SK-N-SH treated with all-trans-retinoic acid at 6 μM for 48 hours (cell line): ENCODE measurements at regions not wholly inside any gene's neighbourhood (a gene's known extent, or its start where the extent isn't known, plus 50 kb on each side); places are given as distances from the start of the nearest gene placed in this dataset.

Source experiments
- ATAC-seq: fragments of 200-7000 bp; cut with Tn5 transposase; 3 replicates; pipeline ENCODE4 v1.9.1; 2020; ENCODE audit warnings: mild to moderate bottlenecking, moderate library complexity
- ARNTL ChIP-seq: fragments of 450-650 bp; formaldehyde crosslinking; IDR thresholded peaks from 2 replicates; pipeline ENCODE4 v1.5.0; 2020; ENCODE audit warnings: low read depth, mild to moderate bottlenecking, moderate library complexity, borderline replicate concordance
- BACH2 ChIP-seq: fragments of 250-450 bp; sonication (Bioruptor Pico); IDR thresholded peaks from 2 replicates; pipeline ENCODE4 v1.9.0; 2021; ENCODE audit warnings: mild to moderate bottlenecking, borderline replicate concordance
- CSDC2 ChIP-seq: fragments of 250-450 bp; sonication (Bioruptor Pico); IDR thresholded peaks from 2 replicates; pipeline ENCODE4 v1.5.0; 2020; ENCODE audit warnings: mild to moderate bottlenecking, moderate library complexity
- CSRNP3 ChIP-seq: fragments of 250-450 bp; sonication (Bioruptor Pico); IDR thresholded peaks from 2 replicates; pipeline ENCODE4 v1.5.1; 2021; ENCODE audit warnings: mild to moderate bottlenecking, moderate library complexity
- ESRRG ChIP-seq: fragments of 250-450 bp; sonication (Bioruptor Pico); IDR thresholded peaks from 2 replicates; pipeline ENCODE4 v1.6.1; 2021; ENCODE audit warnings: mild to moderate bottlenecking
- GLIS3 ChIP-seq: fragments of 250-450 bp; sonication (Bioruptor Pico); IDR thresholded peaks from 2 replicates; pipeline ENCODE4 v1.5.0; 2020; ENCODE audit warnings: mild to moderate bottlenecking, moderate library complexity
- ISL1 ChIP-seq: fragments of 250-450 bp; sonication (Bioruptor Pico); IDR thresholded peaks from 2 replicates; pipeline ENCODE4 v2.1.2; 2022; ENCODE audit warnings: mild to moderate bottlenecking, moderate library complexity
- OSR1 ChIP-seq: fragments of 250-450 bp; sonication (Bioruptor Pico); IDR thresholded peaks from 2 replicates; pipeline ENCODE4 v1.8.0; 2022; ENCODE audit warnings: moderate library complexity, mild to moderate bottlenecking, inconsistent platforms
- POU6F1 ChIP-seq: fragments of 250-450 bp; sonication (Bioruptor Pico); IDR thresholded peaks from 2 replicates; pipeline ENCODE4 v1.8.0; 2021; ENCODE audit warnings: low read depth, mild to moderate bottlenecking, moderate library complexity, borderline replicate concordance
- PPARA ChIP-seq: fragments of 250-450 bp; sonication (Bioruptor Pico); IDR thresholded peaks from 2 replicates; pipeline ENCODE4 v1.5.0; 2020; ENCODE audit warnings: mild to moderate bottlenecking, borderline replicate concordance
- RARB ChIP-seq: fragments of 250-450 bp; sonication (Bioruptor Pico); IDR thresholded peaks from 2 replicates; pipeline ENCODE4 v1.8.0; 2021; ENCODE audit warnings: mild to moderate bottlenecking, moderate library complexity
- TOX ChIP-seq: fragments of 250-450 bp; sonication (Bioruptor Pico); IDR thresholded peaks from 2 replicates; pipeline ENCODE4 v1.8.0; 2021; ENCODE audit warnings: mild to moderate bottlenecking, moderate library complexity, borderline replicate concordance
- TSHZ2 ChIP-seq: fragments of 250-450 bp; sonication (Bioruptor Pico); IDR thresholded peaks from 2 replicates; pipeline ENCODE4 v1.5.0; 2020; ENCODE audit warnings: mild to moderate bottlenecking, moderate library complexity
- ZC3H10 ChIP-seq: fragments of 250-450 bp; sonication (Bioruptor Pico); IDR thresholded peaks from 2 replicates; pipeline ENCODE4 v1.5.1; 2021; ENCODE audit warnings: mild to moderate bottlenecking, moderate library complexity
- ZFP3 ChIP-seq: fragments of 250-450 bp; sonication (Bioruptor Pico); IDR thresholded peaks from 2 replicates; pipeline ENCODE4 v1.5.0; 2020; ENCODE audit warnings: mild to moderate bottlenecking, moderate library complexity
- ZFP30 ChIP-seq: fragments of 450-650 bp; formaldehyde crosslinking; IDR thresholded peaks from 2 replicates; pipeline ENCODE4 v1.5.0; 2022; ENCODE audit warnings: mild to moderate bottlenecking, moderate library complexity
- ZNF565 ChIP-seq: fragments of 450-650 bp; formaldehyde crosslinking; conservative IDR thresholded peaks from 2 replicates; pipeline ENCODE4 v1.5.0; 2020; ENCODE audit warnings: low read depth, mild to moderate bottlenecking, moderate library complexity
- ZNF70 ChIP-seq: fragments of 450-650 bp; formaldehyde crosslinking; IDR thresholded peaks from 2 replicates; pipeline ENCODE4 v1.5.0; 2020; ENCODE audit warnings: mild to moderate bottlenecking, moderate library complexity
- ZNF8 ChIP-seq: fragments of 450-650 bp; formaldehyde crosslinking; IDR thresholded peaks from 2 replicates; pipeline ENCODE4 v1.5.0; 2020; ENCODE audit warnings: mild to moderate bottlenecking, moderate library complexity

GRCh38 chr4:60389633-60390032, 810.5 kb upstream of the ADGRL3 start:
- TF ChIP-seq ZNF8 (no peak), TSHZ2 (CRISPR knock-in tag) (no peak), ISL1 (CRISPR knock-in tag) (no peak), ZC3H10 (CRISPR knock-in tag) (no peak), ZNF70 (no peak), PPARA (CRISPR knock-in tag) (no peak), TOX (CRISPR knock-in tag) (no peak), ZNF565 (CRISPR knock-in tag) (no peak)
- TF ChIP-seq, all 23 proteins: peak for 0
- ATAC-seq, result no peak

GRCh38 chr4:60396341-60397049, 803.6 kb upstream of the ADGRL3 start:
- ATAC-seq, result no peak

GRCh38 chr4:60400593-60400992, 799.5 kb upstream of the ADGRL3 start:
- TF ChIP-seq ZFP30 (CRISPR knock-in tag), result no peak
- no peak for TF ChIP-seq CSDC2
- no peak for TF ChIP-seq POU6F1 (CRISPR knock-in tag)
- no peak for TF ChIP-seq CSRNP3 (CRISPR knock-in tag)
- no peak for TF ChIP-seq ESRRG
- TF ChIP-seq OSR1 (CRISPR knock-in tag), result no peak
- TF ChIP-seq ZNF70, result no peak
- TF ChIP-seq ZC3H10 (CRISPR knock-in tag), result no peak
- TF ChIP-seq ZNF8, result no peak
- no peak for ATAC-seq

More at GRCh38 chr4:60396341-60397049, 803.6 kb upstream of the ADGRL3 start:
- no peak for TF ChIP-seq BACH2
- no peak; the same call in 1 of the 2 replicates for TF ChIP-seq ISL1 (CRISPR knock-in tag)
- no peak for TF ChIP-seq GLIS3 (CRISPR knock-in tag)
- no peak for TF ChIP-seq TSHZ2 (CRISPR knock-in tag)
- TF ChIP-seq ESRRG, result no peak
- no peak for TF ChIP-seq ZNF8
- TF ChIP-seq PPARA (CRISPR knock-in tag), result no peak
- no peak for TF ChIP-seq ZNF565 (CRISPR knock-in tag)
- TF ChIP-seq ZNF70, result no peak
- TF ChIP-seq, all 23 proteins: peak for 0

- ATAC-seq, result no peak
- TF ChIP-seq PPARA (CRISPR knock-in tag), result no peak
- TF ChIP-seq ARNTL (CRISPR knock-in tag), result no peak
Observed at GRCh38 chr4:60404027-60404426, 796.1 kb upstream of the ADGRL3 start.

- no peak for ATAC-seq
- TF ChIP-seq ESRRG (no peak), BACH2 (no peak), ZFP30 (CRISPR knock-in tag) (no peak), ISL1 (CRISPR knock-in tag) (no peak), ZNF70 (no peak), ARNTL (CRISPR knock-in tag) (no peak), ZFP3 (CRISPR knock-in tag) (no peak), GLIS3 (CRISPR knock-in tag) (no peak), ZC3H10 (CRISPR knock-in tag) (no peak), TSHZ2 (CRISPR knock-in tag) (no peak), TOX (CRISPR knock-in tag) (no peak), CSRNP3 (CRISPR knock-in tag) (no peak), RARB (CRISPR knock-in tag) (no peak)
Observed at GRCh38 chr4:60422439-60422838, 777.7 kb upstream of the ADGRL3 start.
